GM23338 (cell line): ENCODE measurements at regions not wholly inside any gene's neighbourhood (a gene's known extent, or its start where the extent isn't known, plus 50 kb on each side); places are given as distances from the start of the nearest gene placed in this dataset.

Source experiments
- CTCF ChIP-seq, 2 experiments: fragments of 200-600 bp in 1 of 2; sonication (generic) in 1 of 2; conservative IDR thresholded peaks; 2 replicates each; pipeline versions ENCODE4 v1.5.1 to v1.6.1; 2016 to 2017; ENCODE audit warnings: antibody characterized with exemption in 2 of 2, low read depth in 2 of 2, mild to moderate bottlenecking in 2 of 2, moderate library complexity in 1 of 2
- ETS1 ChIP-seq: IDR thresholded peaks from 2 replicates; pipeline ENCODE4 v1.6.1; 2016; ENCODE audit warnings: antibody characterized with exemption
- EZH2 ChIP-seq: fragments of 200-600 bp; sonication (generic); IDR thresholded peaks from one replicate; pipeline ENCODE4 v1.8.0; 2017; ENCODE audit warnings: antibody characterized with exemption, mild to moderate bottlenecking, low read depth; ENCODE audit not compliant: unreplicated experiment
- EZH2phosphoT487 ChIP-seq: fragments of 200-600 bp; sonication (generic); IDR thresholded peaks from one replicate; pipeline ENCODE4 v1.8.1; 2018; ENCODE audit warnings: antibody characterized with exemption; ENCODE audit not compliant: unreplicated experiment
- POLR2AphosphoS5 ChIP-seq: IDR thresholded peaks from 2 replicates; pipeline ENCODE4 v1.6.1; 2016; ENCODE audit warnings: antibody characterized with exemption, low read depth
- ZNF331 ChIP-seq: fragments of 250-450 bp; sonication (Bioruptor Pico); IDR thresholded peaks from 2 replicates; pipeline ENCODE4 v1.5.0; 2020; ENCODE audit warnings: low read depth, mild to moderate bottlenecking, moderate library complexity
- TF ChIP-seq, protein P1 (sequence below): IDR thresholded peaks from one replicate; pipeline ENCODE4 v1.6.1; 2018; ENCODE audit warnings: antibody characterized with exemption; ENCODE audit not compliant: unreplicated experiment

- TF ChIP-seq POLR2AphosphoS5 (no peak), CTCF (conservative IDR thresholded peaks at IDR 0.05; ENCODE audit: low read depth in 2 of 2) (no peak), EZH2phosphoT487 (no peak), ETS1 (no peak), EZH2 (no peak), ZNF331 (CRISPR knock-in tag) (no peak)
- TF ChIP-seq, protein P1, sequence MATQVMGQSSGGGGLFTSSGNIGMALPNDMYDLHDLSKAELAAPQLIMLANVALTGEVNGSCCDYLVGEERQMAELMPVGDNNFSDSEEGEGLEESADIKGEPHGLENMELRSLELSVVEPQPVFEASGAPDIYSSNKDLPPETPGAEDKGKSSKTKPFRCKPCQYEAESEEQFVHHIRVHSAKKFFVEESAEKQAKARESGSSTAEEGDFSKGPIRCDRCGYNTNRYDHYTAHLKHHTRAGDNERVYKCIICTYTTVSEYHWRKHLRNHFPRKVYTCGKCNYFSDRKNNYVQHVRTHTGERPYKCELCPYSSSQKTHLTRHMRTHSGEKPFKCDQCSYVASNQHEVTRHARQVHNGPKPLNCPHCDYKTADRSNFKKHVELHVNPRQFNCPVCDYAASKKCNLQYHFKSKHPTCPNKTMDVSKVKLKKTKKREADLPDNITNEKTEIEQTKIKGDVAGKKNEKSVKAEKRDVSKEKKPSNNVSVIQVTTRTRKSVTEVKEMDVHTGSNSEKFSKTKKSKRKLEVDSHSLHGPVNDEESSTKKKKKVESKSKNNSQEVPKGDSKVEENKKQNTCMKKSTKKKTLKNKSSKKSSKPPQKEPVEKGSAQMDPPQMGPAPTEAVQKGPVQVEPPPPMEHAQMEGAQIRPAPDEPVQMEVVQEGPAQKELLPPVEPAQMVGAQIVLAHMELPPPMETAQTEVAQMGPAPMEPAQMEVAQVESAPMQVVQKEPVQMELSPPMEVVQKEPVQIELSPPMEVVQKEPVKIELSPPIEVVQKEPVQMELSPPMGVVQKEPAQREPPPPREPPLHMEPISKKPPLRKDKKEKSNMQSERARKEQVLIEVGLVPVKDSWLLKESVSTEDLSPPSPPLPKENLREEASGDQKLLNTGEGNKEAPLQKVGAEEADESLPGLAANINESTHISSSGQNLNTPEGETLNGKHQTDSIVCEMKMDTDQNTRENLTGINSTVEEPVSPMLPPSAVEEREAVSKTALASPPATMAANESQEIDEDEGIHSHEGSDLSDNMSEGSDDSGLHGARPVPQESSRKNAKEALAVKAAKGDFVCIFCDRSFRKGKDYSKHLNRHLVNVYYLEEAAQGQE: no peak
Measured at GRCh38 chr2:192948316-192948715, 753.6 kb upstream of the TMEFF2 start.
